Fibroblast of lung (primary cell): ENCODE measurements at regions not wholly inside any gene's neighbourhood (a gene's known extent, or its start where the extent isn't known, plus 50 kb on each side); places are given as distances from the start of the nearest gene placed in this dataset.

ENCODE experiments used
- CTCF ChIP-seq, 2 donors: IDR thresholded peaks in 1 of 2; conservative IDR thresholded peaks in 1 of 2; 1 replicate in 1 of 2; 2 replicates in 1 of 2; pipeline ENCODE4 v1.5.1; 2011 to 2012; ENCODE audit warnings: low read length in 2 of 2, control low read depth in 1 of 2, inconsistent platforms in 1 of 2, low read depth in 1 of 2, mild to moderate bottlenecking in 1 of 2
- EZH2 ChIP-seq: IDR thresholded peaks from 2 replicates; pipeline ENCODE4 v1.5.1; 2012; ENCODE audit warnings: low read length, control low read depth, mild to moderate bottlenecking; ENCODE audit errors: missing control alignments

GRCh38 chr5:156134216-156134615 is 192.7 kb upstream of the SGCD start:
- TF ChIP-seq CTCF (conservative IDR thresholded peaks at IDR 0.05 in 1 of 2, IDR thresholded peaks at IDR 0.05 in 1 of 2; ENCODE audit: low read depth in 1 of 2, low read length in 2 of 2) (no peak), EZH2 (no peak)
